IMR-90 (cell line): ENCODE measurements at regions not wholly inside any gene's neighbourhood (a gene's known extent, or its start where the extent isn't known, plus 50 kb on each side); places are given as distances from the start of the nearest gene placed in this dataset.

Experiments used
- ATAC-seq: fragments of 200-7000 bp; cut with Tn5 transposase; 2 replicates; pipeline ENCODE4 v1.9.1; 2020; ENCODE audit warnings: low read depth, mild to moderate bottlenecking, moderate library complexity
- BruUV-seq: library from RNA; stranded (reverse); fragments of 400-500 nt; replicated peaks from 2 replicates; lab custom pipeline; 2021; lab: Mats Ljungman, UMichigan
- CTCF ChIA-PET: fragments of 300-600 bp; formaldehyde crosslinking; extraction: SDS; loops from one replicate; lab custom pipeline; 2021; ENCODE audit warnings: antibody characterized with exemption; lab: Yijun Ruan, JAX
- POLR2A ChIA-PET: fragments of 300-600 bp; sonication (Branson Sonifier 250); formaldehyde crosslinking; loops from one replicate; lab custom pipeline; 2022; ENCODE audit warnings: antibody characterized with exemption; ENCODE audit not compliant: unreplicated experiment; lab: Charles Lee
- DNase-seq: peaks from one replicate; pipeline ENCODE4 v3.0.0; 2013
- H2AFZ ChIP-seq: replicated peaks from 2 replicates; pipeline ENCODE3; 2013; ENCODE audit warnings: low read length, mild to moderate bottlenecking; ENCODE audit not compliant: poor library complexity
- H2AK5ac ChIP-seq: 2 replicates; pipeline ENCODE4 v1.6.1; 2013; ENCODE audit warnings: low read depth, low read length, inconsistent platforms
- H2AK9ac ChIP-seq: replicated peaks from 2 replicates; pipeline ENCODE3; 2013; ENCODE audit warnings: mild to moderate bottlenecking, low read depth, low read length, moderate library complexity; ENCODE audit not compliant: poor library complexity
- H2BK120ac ChIP-seq: 2 replicates; pipeline ENCODE4 v1.6.1; 2013; ENCODE audit warnings: low read depth, low read length, inconsistent platforms
- H2BK15ac ChIP-seq: 3 replicates; pipeline ENCODE4 v1.6.1; 2013; ENCODE audit warnings: low read depth, low read length, inconsistent platforms
- H2BK20ac ChIP-seq: 2 replicates; pipeline ENCODE4 v1.6.1; 2013; ENCODE audit warnings: low read depth, mild to moderate bottlenecking, inconsistent platforms, low read length, moderate library complexity
- H2BK5ac ChIP-seq: 2 replicates; pipeline ENCODE4 v1.6.1; 2013; ENCODE audit warnings: mild to moderate bottlenecking, low read depth, low read length, inconsistent platforms; ENCODE audit not compliant: poor library complexity, severe bottlenecking
- H3K14ac ChIP-seq: replicated peaks from 2 replicates; pipeline ENCODE4 v1.6.1; 2013; ENCODE audit warnings: low read depth, low read length, inconsistent platforms
- H3K18ac ChIP-seq: 2 replicates; pipeline ENCODE4 v1.6.1; 2013; ENCODE audit warnings: low read depth, low read length, control low read depth
- H3K23ac ChIP-seq: 2 replicates; pipeline ENCODE4 v1.6.1; 2013; ENCODE audit warnings: low read depth, low read length, inconsistent platforms
- H3K27ac ChIP-seq: 2 replicates; pipeline ENCODE4 v1.5.1; 2013; ENCODE audit warnings: mild to moderate bottlenecking, control low read depth, low read length; ENCODE audit not compliant: insufficient read depth
- H3K27me3 ChIP-seq: 2 replicates; pipeline ENCODE4 v1.6.1; 2013; ENCODE audit warnings: low read length; ENCODE audit not compliant: control insufficient read depth, insufficient read depth
- H3K36me3 ChIP-seq: 2 replicates; pipeline ENCODE4 v1.6.1; 2013; ENCODE audit warnings: low read length, mixed read lengths; ENCODE audit not compliant: control insufficient read depth, insufficient read depth
- H3K4ac ChIP-seq: 2 replicates; pipeline ENCODE4 v1.6.1; 2013; ENCODE audit warnings: low read depth, low read length, inconsistent platforms
- H3K4me1 ChIP-seq: 2 replicates; pipeline ENCODE4 v1.6.1; 2013; ENCODE audit warnings: low read length, mixed read lengths; ENCODE audit not compliant: control insufficient read depth, insufficient read depth
- H3K4me2 ChIP-seq: 2 replicates; pipeline ENCODE4 v1.6.1; 2013; ENCODE audit warnings: low read depth, mild to moderate bottlenecking, control low read depth, low read length, moderate library complexity
- H3K4me3 ChIP-seq: 2 replicates; pipeline ENCODE4 v1.5.1; 2013; ENCODE audit warnings: low read depth, mild to moderate bottlenecking, control low read depth, low read length, moderate library complexity; ENCODE audit not compliant: insufficient read depth
- H3K56ac ChIP-seq: 2 replicates; pipeline ENCODE4 v1.6.1; 2013; ENCODE audit warnings: low read length, inconsistent platforms; ENCODE audit not compliant: insufficient read depth; ENCODE audit errors: extremely low read depth
- H3K79me1 ChIP-seq, 2 experiments: 2 replicates each; pipeline ENCODE4 v1.6.1; 2013; ENCODE audit warnings: low read length in 2 of 2, inconsistent platforms in 1 of 2, low read depth in 1 of 2
- H3K9ac ChIP-seq: 2 replicates; pipeline ENCODE4 v1.6.1; 2013; ENCODE audit warnings: low read depth, low read length, control low read depth
- H3K9me1 ChIP-seq: 2 replicates; pipeline ENCODE4 v1.6.1; 2013; ENCODE audit warnings: low read length, inconsistent platforms; ENCODE audit not compliant: insufficient read depth
- H3K9me3 ChIP-seq: 2 replicates; pipeline ENCODE4 v1.6.1; 2013; ENCODE audit warnings: low read length; ENCODE audit not compliant: control insufficient read depth, insufficient read depth
- H4K20me1 ChIP-seq: 2 replicates; pipeline ENCODE4 v1.6.1; 2013; ENCODE audit warnings: low read length, inconsistent platforms; ENCODE audit not compliant: insufficient read depth
- H4K5ac ChIP-seq: 2 replicates; pipeline ENCODE4 v1.6.1; 2013; ENCODE audit warnings: mild to moderate bottlenecking, low read depth, low read length, control low read depth
- H4K8ac ChIP-seq, 2 experiments: 2 replicates each; pipeline ENCODE4 v1.6.1; 2013; ENCODE audit warnings: low read depth in 2 of 2, low read length in 2 of 2, control low read depth in 1 of 2, inconsistent platforms in 1 of 2
- H4K91ac ChIP-seq: 2 replicates; pipeline ENCODE4 v1.6.1; 2013; ENCODE audit warnings: low read depth, low read length, inconsistent platforms; ENCODE audit not compliant: insufficient read depth
- BHLHE40 ChIP-seq: fragments of 150-350 bp; IDR thresholded peaks from 2 replicates; pipeline ENCODE4 v1.6.1; 2016; ENCODE audit warnings: mild to moderate bottlenecking, low read depth, low read length
- CEBPB ChIP-seq: IDR thresholded peaks from 2 replicates; pipeline ENCODE4 v1.6.1; 2012; ENCODE audit warnings: low read depth, low read length, improper control_type of control experiment
- CHD1 ChIP-seq: IDR thresholded peaks from 2 replicates; pipeline ENCODE4 v1.6.1; 2012; ENCODE audit warnings: low read depth, low read length, improper control_type of control experiment
- CTCF ChIP-seq: conservative IDR thresholded peaks from 2 replicates; pipeline ENCODE4 v1.5.1; 2012; ENCODE audit warnings: mild to moderate bottlenecking, low read depth, low read length, improper control_type of control experiment
- ELK1 ChIP-seq: fragments of 150-350 bp; IDR thresholded peaks from 2 replicates; pipeline ENCODE4 v1.6.1; 2016; ENCODE audit warnings: low read depth, mild to moderate bottlenecking, low read length, moderate library complexity, borderline replicate concordance
- FOS ChIP-seq: fragments of 150-350 bp; IDR thresholded peaks from 2 replicates; pipeline ENCODE4 v1.6.1; 2016; ENCODE audit warnings: low read depth, low read length
- MAFK ChIP-seq: IDR thresholded peaks from 2 replicates; pipeline ENCODE4 v1.6.1; 2012; ENCODE audit warnings: low read depth, low read length, improper control_type of control experiment
- MAZ ChIP-seq: IDR thresholded peaks from 2 replicates; pipeline ENCODE4 v1.6.1; 2012; ENCODE audit warnings: low read depth, mild to moderate bottlenecking, low read length, improper control_type of control experiment, moderate library complexity, borderline replicate concordance
- MXI1 ChIP-seq: IDR thresholded peaks from 2 replicates; pipeline ENCODE4 v1.6.1; 2012; ENCODE audit warnings: low read depth, mild to moderate bottlenecking, low read length, moderate library complexity, borderline replicate concordance
- NFE2L2 ChIP-seq: fragments of 150-350 bp; IDR thresholded peaks from 2 replicates; pipeline ENCODE4 v1.6.1; 2016; ENCODE audit warnings: low read depth, mild to moderate bottlenecking, low read length
- POLR2A ChIP-seq: IDR thresholded peaks from 2 replicates; pipeline ENCODE4 v1.6.1; 2012; ENCODE audit warnings: mild to moderate bottlenecking, low read depth, low read length
- RAD21 ChIP-seq: IDR thresholded peaks from 2 replicates; pipeline ENCODE4 v1.6.1; 2012; ENCODE audit warnings: low read length, improper control_type of control experiment
- RCOR1 ChIP-seq: IDR thresholded peaks from 2 replicates; pipeline ENCODE4 v1.6.1; 2012; ENCODE audit warnings: mild to moderate bottlenecking, low read length, improper control_type of control experiment; ENCODE audit not compliant: insufficient replicate concordance
- RFX5 ChIP-seq: IDR thresholded peaks from 2 replicates; pipeline ENCODE4 v1.8.0; 2012; ENCODE audit warnings: low read depth, mild to moderate bottlenecking, low read length, moderate library complexity
- SMC3 ChIP-seq: fragments of 150-350 bp; IDR thresholded peaks from 2 replicates; pipeline ENCODE4 v1.6.1; 2016; ENCODE audit warnings: low read depth, mild to moderate bottlenecking, antibody characterized with exemption, low read length, moderate library complexity
- USF2 ChIP-seq: fragments of 150-350 bp; IDR thresholded peaks from 2 replicates; pipeline ENCODE4 v1.6.1; 2017; ENCODE audit warnings: mild to moderate bottlenecking, antibody characterized with exemption, low read length, low read depth
- WGBS, 2 experiments: methylation state at CpG; one replicate each; pipeline versions ENCODE4 v1.1.5 to v1.1.7; 2013; ENCODE audit warnings: missing lambda C conversion rate in 2 of 2; ENCODE audit not compliant: insufficient read length in 1 of 2; ENCODE audit errors: extremely low coverage in 2 of 2; 5-methylcytosine and 5-hydroxymethylcytosine counted together
- dilution Hi-C: fragments of 300-500 bp; cut with HindIII; formaldehyde crosslinking; loops from one replicate; pipeline ENCODE4 v1.14.3; 2018; ENCODE audit warnings: low sequenced_read_pairs; ENCODE audit not compliant: unreplicated experiment
- in situ Hi-C: fragments of 300-500 bp; cut with MboI; formaldehyde crosslinking; loops from 3 replicates; pipeline ENCODE4 v1.14.3; 2019; ENCODE audit warnings: low sequenced_read_pairs, inconsistent platforms, mixed read lengths
- intact Hi-C: fragments of 100-400 bp; cut with micrococcal nuclease; formaldehyde crosslinking; loops from 2 replicates; pipeline ENCODE4 v1.10.0; 2022

GRCh38 chr4:117481742-117482141 is 396.4 kb upstream of the TRAM1L1 start:
- ChIA-PET POLR2A (no interaction called here), CTCF (interaction anchor here (1.3 kb wide), 1 partner anchor 13 kb away, joined by 3 read pairs; no protein-coding TSS in a partner anchor)
- 0 out of 2 replicates have a peak overlapping the region, but pooled peaks have one; percentile 66 for H2BK20ac ChIP-seq
- ATAC-seq (peak; percentile 73), DNase-seq (peak; percentile 85)
- H4K8ac ChIP-seq: no peak overlapping the region
- no peak overlapping the region for H3K56ac ChIP-seq
- in situ Hi-C loops (no loop called here), dilution Hi-C loops (no loop called here), intact Hi-C loops (no loop called here)
- no TSS peak for BruUV-seq
- no peaks in the 10 kb centered on the region for H3K36me3 ChIP-seq
- no peak overlapping the region for H3K27ac ChIP-seq
- TF ChIP-seq FOS: no peak
- TF ChIP-seq RFX5: no peak
- no peak for TF ChIP-seq CTCF
- no peak for TF ChIP-seq MXI1
- no peak for TF ChIP-seq POLR2A
- no peak for TF ChIP-seq MAZ
- no peak for TF ChIP-seq CEBPB
- no peak for TF ChIP-seq NFE2L2
- TF ChIP-seq SMC3: no peak
- TF ChIP-seq ELK1: no peak
- TF ChIP-seq USF2: no peak
- no peak for TF ChIP-seq CHD1
- no peak for TF ChIP-seq RAD21
- TF ChIP-seq BHLHE40: no peak
- TF ChIP-seq MAFK: no peak
- no peak for TF ChIP-seq RCOR1
- H3K4me3 ChIP-seq: no peak overlapping the region
- H4K5ac ChIP-seq: no peak overlapping the region
- H2BK120ac ChIP-seq: no peak overlapping the region
- no peaks in the 10 kb centered on the region for H4K20me1 ChIP-seq
- H3K9ac ChIP-seq: no peak overlapping the region
- no peaks in the 10 kb centered on the region for H3K79me1 ChIP-seq
- WGBS, 2 experiments: 0% methylated on average over 1 of the region's 3 CpGs; no CpG with 5 or more reads in 1 of the 2 experiments
- no peak overlapping the region for H2AFZ ChIP-seq
- no peak overlapping the region for H3K18ac ChIP-seq
- peaks cover 5% of the 10 kb centered on the region for H3K9me1 ChIP-seq
- no peak overlapping the region for H3K14ac ChIP-seq
- H3K23ac ChIP-seq: no peak overlapping the region
- H3K9me3 ChIP-seq: no peaks in the 10 kb centered on the region
- H3K27me3 ChIP-seq: no peaks in the 10 kb centered on the region
- no peak overlapping the region for H4K91ac ChIP-seq
- H3K4me2 ChIP-seq: no peak overlapping the region
- H2AK9ac ChIP-seq: no peak overlapping the region
- no peak overlapping the region for H2BK5ac ChIP-seq
- H3K4ac ChIP-seq: no peak overlapping the region
- H2BK15ac ChIP-seq: no peak overlapping the region; the same call in 2 of the 3 replicates
- H3K4me1 ChIP-seq: no peaks in the 10 kb centered on the region
- no peak overlapping the region for H2AK5ac ChIP-seq
